ENCODE measurements at regions not wholly inside any gene's neighbourhood (a gene's known extent, or its start where the extent isn't known, plus 50 kb on each side); places are given as distances from the start of the nearest gene placed in this dataset.

DNA sequence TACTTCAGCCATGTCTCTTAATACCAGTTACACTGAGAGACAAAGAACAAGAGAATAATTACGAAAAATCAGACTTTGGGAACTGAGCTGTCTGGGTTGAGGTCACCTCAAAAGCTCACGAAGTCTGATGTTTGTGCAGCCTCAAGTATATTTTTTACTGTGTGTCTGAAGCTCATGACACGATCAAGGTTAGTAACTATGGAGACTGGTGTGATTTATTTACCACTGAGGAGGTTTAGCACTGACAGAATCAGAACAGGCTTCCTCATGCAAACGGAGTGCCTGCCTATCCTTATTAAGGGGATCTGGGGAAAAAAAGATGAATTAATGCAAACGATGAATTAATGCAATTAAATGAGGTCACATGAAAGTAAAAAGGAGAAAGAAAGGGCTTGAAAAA, 61.1 kb upstream of the RAPH1 start:
- TF ChIP-seq, protein P1, sequence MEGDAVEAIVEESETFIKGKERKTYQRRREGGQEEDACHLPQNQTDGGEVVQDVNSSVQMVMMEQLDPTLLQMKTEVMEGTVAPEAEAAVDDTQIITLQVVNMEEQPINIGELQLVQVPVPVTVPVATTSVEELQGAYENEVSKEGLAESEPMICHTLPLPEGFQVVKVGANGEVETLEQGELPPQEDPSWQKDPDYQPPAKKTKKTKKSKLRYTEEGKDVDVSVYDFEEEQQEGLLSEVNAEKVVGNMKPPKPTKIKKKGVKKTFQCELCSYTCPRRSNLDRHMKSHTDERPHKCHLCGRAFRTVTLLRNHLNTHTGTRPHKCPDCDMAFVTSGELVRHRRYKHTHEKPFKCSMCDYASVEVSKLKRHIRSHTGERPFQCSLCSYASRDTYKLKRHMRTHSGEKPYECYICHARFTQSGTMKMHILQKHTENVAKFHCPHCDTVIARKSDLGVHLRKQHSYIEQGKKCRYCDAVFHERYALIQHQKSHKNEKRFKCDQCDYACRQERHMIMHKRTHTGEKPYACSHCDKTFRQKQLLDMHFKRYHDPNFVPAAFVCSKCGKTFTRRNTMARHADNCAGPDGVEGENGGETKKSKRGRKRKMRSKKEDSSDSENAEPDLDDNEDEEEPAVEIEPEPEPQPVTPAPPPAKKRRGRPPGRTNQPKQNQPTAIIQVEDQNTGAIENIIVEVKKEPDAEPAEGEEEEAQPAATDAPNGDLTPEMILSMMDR (IDR thresholded peaks at IDR 0.05; ENCODE audit: control extremely low read depth, extremely low read depth, low read depth, missing control alignments) = no peak
- DNase-seq (ENCODE audit: extremely low spot score) = no peak
- ChIA-PET CTCF (interaction anchor here (0.8 to 1.5 kb wide), 2 partner anchors 13 to 258 kb away, joined by 3 read pairs; no protein-coding TSS in a partner anchor), POLR2A (no interaction called here)

DNA sequence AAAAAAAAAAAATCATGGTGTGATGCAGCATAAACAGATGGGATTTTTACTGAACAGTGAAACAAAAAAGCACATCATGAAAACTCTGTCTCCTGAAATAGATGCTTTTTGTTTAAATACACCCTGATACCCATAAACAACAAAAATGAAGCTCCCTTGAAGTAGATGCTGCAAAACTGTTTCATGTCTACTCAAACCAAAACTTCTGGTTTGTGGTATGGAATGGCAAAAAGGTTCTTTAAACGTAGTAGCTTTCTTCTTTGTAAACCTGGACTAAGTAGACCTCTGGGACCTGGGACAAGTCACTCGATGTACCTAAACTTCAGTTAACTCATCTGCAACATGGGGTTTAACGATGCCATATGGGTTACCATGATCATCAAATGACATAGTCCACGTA, 64.4 kb upstream of the RAPH1 start:
- CTCF ChIA-PET = interaction anchor here (1.2 to 1.9 kb wide), 2 partner anchors 12 to 13 kb away, joined by 3 to 4 read pairs; no protein-coding TSS in a partner anchor
- POLR2A ChIA-PET = no interaction called here
- TF ChIP-seq, protein P1 (IDR thresholded peaks at IDR 0.05; ENCODE audit: control extremely low read depth, extremely low read depth, low read depth, missing control alignments) = no peak
- no peak for DNase-seq (ENCODE audit: extremely low spot score)

DNA sequence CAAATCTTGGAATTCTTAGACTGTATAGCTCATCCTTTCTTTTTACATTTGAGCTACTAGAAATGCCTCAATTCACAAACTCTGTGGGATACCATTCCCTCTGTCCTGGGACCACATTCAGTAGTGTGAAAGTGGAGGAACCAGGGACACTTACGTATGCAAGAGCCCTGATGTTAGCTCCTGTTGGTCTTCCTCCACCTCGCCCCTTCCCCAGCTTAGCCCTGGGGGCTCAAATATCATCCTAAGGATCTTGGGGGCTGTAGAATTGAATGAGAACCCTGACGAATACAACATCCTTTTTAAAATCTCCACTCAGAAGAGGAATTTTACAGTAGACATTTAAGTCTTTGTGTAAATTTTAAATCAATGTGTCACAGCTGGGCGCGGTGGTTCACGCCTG, 65.2 kb upstream of the RAPH1 start:
- ChIA-PET POLR2A (no interaction called here), CTCF (no interaction called here)

DNA sequence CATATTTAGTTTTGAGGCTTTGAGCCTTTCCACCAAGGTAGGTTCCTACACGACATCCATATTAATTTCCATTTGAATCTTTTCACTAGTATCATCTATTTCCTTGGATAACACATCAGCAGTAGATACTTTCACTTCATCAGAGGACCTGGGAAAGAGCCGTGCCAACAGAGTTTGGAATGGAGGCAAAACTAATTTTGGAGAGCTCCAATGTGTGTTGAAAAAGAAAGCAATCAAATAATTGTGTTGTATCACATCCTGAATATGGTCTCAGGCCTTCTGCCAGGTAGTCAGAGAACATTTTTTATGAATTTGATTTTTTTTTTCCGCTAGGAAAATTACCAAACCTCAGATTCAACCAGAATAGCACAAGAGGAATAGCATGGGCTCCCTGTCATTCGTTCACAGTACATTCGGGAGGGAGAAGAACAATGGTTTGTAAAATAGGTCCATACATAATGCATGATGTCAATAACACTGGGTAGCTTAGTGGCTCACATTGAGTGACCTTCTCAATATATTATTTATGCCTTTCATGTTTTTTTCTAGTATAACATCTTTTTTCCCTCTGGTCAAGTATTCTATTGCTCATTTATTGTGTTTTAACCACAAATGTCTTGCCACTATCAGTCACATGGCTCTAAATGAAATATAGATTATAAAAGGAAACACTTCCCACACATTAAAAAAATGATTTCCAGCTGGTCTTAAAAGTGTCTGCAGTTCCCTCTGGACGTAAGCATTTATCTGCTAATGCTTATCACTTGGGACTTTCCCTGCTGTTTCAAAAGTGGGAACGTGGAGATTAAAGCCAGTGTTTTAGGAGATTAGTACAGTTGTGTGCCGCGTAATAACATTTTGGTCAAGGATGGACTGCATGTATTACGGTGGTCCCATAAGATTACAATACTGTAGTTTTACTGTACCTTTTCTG, 68.6 kb upstream of the RAPH1 start:
- ChIA-PET CTCF (interaction anchor here (1.4 kb wide), 1 partner anchor 49 kb away, joined by 4 read pairs; no protein-coding TSS in a partner anchor), POLR2A (no interaction called here)
- no peak for DNase-seq (ENCODE audit: extremely low spot score)
- TF ChIP-seq, protein P1 (IDR thresholded peaks at IDR 0.05; ENCODE audit: control extremely low read depth, extremely low read depth, low read depth, missing control alignments) = no peak

More for the DNA sequence above, 65.2 kb upstream of the RAPH1 start:
- DNase-seq (ENCODE audit: extremely low spot score) = no peak
- TF ChIP-seq, protein P1 (IDR thresholded peaks at IDR 0.05; ENCODE audit: control extremely low read depth, extremely low read depth, low read depth, missing control alignments) = no peak

DNA sequence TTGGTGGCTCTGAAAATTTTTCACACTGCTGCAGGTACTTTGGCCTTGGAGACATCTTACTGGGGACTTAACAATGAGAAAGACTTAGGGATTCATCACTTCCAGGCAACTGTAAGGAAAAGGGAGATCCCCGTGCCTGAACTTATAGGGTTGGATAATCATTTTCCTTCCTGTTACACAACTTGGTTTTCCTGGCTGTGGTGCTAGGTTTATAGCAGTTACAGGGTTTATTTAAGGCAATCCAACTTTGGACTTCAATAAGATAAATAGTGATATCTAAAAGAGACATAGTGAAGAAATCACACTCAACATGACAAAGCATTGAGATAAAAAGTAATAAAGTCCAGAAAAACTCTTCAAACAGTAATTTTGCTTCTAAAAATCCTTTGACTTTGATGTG, 70.2 kb upstream of the RAPH1 start:
- POLR2A ChIA-PET = no interaction called here
- CTCF ChIA-PET = interaction anchor here (1.4 to 1.6 kb wide), 2 partner anchors 47 to 127 kb away, joined by 4 read pairs; no protein-coding TSS in a partner anchor
- no peak for DNase-seq (ENCODE audit: extremely low spot score)
- TF ChIP-seq, protein P1 (IDR thresholded peaks at IDR 0.05; ENCODE audit: control extremely low read depth, extremely low read depth, low read depth, missing control alignments) = no peak

DNA sequence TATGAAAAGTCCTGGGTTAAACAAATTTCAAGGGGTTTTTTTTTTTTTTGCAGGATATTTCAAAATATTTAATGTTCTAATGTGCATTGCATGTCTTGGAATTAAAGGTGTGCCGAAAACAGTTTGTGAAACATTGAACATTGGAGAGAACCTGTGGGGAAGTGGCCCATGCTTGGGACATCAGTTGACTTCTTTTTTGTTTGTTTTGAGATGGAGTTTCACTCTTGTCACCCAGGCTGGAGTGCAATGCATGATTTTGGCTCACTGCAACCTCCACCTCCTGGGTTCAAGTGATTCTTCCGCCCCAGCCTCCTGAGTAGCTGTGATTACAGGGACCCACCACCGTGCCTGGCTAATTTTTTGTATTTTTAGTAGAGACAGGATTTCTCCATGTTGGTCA, 71.0 kb upstream of the RAPH1 start:
- TF ChIP-seq, protein P1 (IDR thresholded peaks at IDR 0.05; ENCODE audit: control extremely low read depth, extremely low read depth, low read depth, missing control alignments) = no peak
- DNase-seq (ENCODE audit: extremely low spot score) = no peak
- POLR2A ChIA-PET = no interaction called here
- CTCF ChIA-PET = interaction anchor here (0.7 to 1.6 kb wide), 3 partner anchors 9 to 209 kb away, joined by 3 to 4 read pairs (median 3); no protein-coding TSS in a partner anchor

Data from GM10248 (cell line).